ENCODE measurements at regions not wholly inside any gene's neighbourhood (a gene's known extent, or its start where the extent isn't known, plus 50 kb on each side); places are given as distances from the start of the nearest gene placed in this dataset.
A peak's percentile ranks its signal among the peaks of the same experiment; 100 is the strongest.
"Not testable (repeated sequence)": the region's sequence is repeated elsewhere in the genome, so short reads cannot be mapped to it uniquely, and the experiment has no call there.

GRCh38 chrX:91500499-91500898, 65.9 kb downstream of the PABPC5 start:
- H3K27ac ChIP-seq (ENCODE audit: low read depth, low read length); H3K4me1 ChIP-seq (ENCODE audit: control insufficient read depth, insufficient read depth, low read length); H3K4me3 ChIP-seq (ENCODE audit: low read depth, low read length); H3K9me3 ChIP-seq (ENCODE audit: control insufficient read depth, insufficient read depth, low read length); H3K36me3 ChIP-seq (ENCODE audit: control insufficient read depth, insufficient read depth, low read length); H3K27me3 ChIP-seq (ENCODE audit: control insufficient read depth, insufficient read depth, low read length): not testable (repeated sequence)
- no CpG with 5 or more reads among the region's 2 CpGs for WGBS (ENCODE audit: insufficient coverage)
- peak in 1 of 6 donors; percentile 0 for DNase-seq (ENCODE audit: low read depth in 4 of 6, low spot score in 6 of 6)

GRCh38 chrX:91530209-91530608, 95.6 kb downstream of the PABPC5 start:
- not testable (repeated sequence) for H3K4me1 ChIP-seq (ENCODE audit: control insufficient read depth, insufficient read depth, low read length); H3K27me3 ChIP-seq (ENCODE audit: control insufficient read depth, insufficient read depth, low read length); H3K4me3 ChIP-seq (ENCODE audit: low read depth, low read length); H3K9me3 ChIP-seq (ENCODE audit: control insufficient read depth, insufficient read depth, low read length); DNase-seq (ENCODE audit: low read depth in 4 of 6, low spot score in 6 of 6); H3K36me3 ChIP-seq (ENCODE audit: control insufficient read depth, insufficient read depth, low read length); H3K27ac ChIP-seq (ENCODE audit: low read depth, low read length)
- WGBS (ENCODE audit: insufficient coverage) = no CpG with 5 or more reads among the region's 2 CpGs

- H3K36me3 ChIP-seq (ENCODE audit: control insufficient read depth, insufficient read depth, low read length); H3K9me3 ChIP-seq (ENCODE audit: control insufficient read depth, insufficient read depth, low read length); DNase-seq (ENCODE audit: low read depth in 4 of 6, low spot score in 6 of 6); H3K4me1 ChIP-seq (ENCODE audit: control insufficient read depth, insufficient read depth, low read length); H3K4me3 ChIP-seq (ENCODE audit: low read depth, low read length); H3K27me3 ChIP-seq (ENCODE audit: control insufficient read depth, insufficient read depth, low read length); H3K27ac ChIP-seq (ENCODE audit: low read depth, low read length): not testable (repeated sequence)
- WGBS (ENCODE audit: insufficient coverage) = no CpG with 5 or more reads among the region's 1 CpG
Observed at GRCh38 chrX:91563127-91563526, 128.5 kb downstream of the PABPC5 start.
